GM21367 (cell line): ENCODE measurements at regions not wholly inside any gene's neighbourhood (a gene's known extent, or its start where the extent isn't known, plus 50 kb on each side); places are given as distances from the start of the nearest gene placed in this dataset.
A peak's percentile ranks its signal among the peaks of the same experiment; 100 is the strongest.
"Not testable (repeated sequence)": the region's sequence is repeated elsewhere in the genome, so short reads cannot be mapped to it uniquely, and the experiment has no call there.

ENCODE experiments used
- ATAC-seq: cut with Tn5 transposase; IDR thresholded peaks from one replicate; pipeline ENCODE4 v1.9.1; 2021; ENCODE audit not compliant: unreplicated experiment

GRCh38 chr10:48102410-48103146, 103.0 kb upstream of the FAM25C start:
- ATAC-seq, result not testable (repeated sequence)

GRCh38 chr10:48098854-48099253, 99.3 kb upstream of the FAM25C start:
- ATAC-seq, result not testable (repeated sequence)

GRCh38 chr10:48090706-48091105, 91.1 kb upstream of the FAM25C start:
- ATAC-seq, result not testable (repeated sequence)

- not testable (repeated sequence) for ATAC-seq
These were observed 88.5 kb upstream of the FAM25C start for GRCh38 chr10:48088087-48088486.

GRCh38 chr10:48084446-48084845, 84.9 kb upstream of the FAM25C start:
- ATAC-seq, result not testable (repeated sequence)

GRCh38 chr10:48071228-48071627, 71.6 kb upstream of the FAM25C start:
- ATAC-seq, result not testable (repeated sequence)

- peak; percentile 94 for ATAC-seq
These were observed 64.5 kb upstream of the FAM25C start for GRCh38 chr10:48063944-48064625.

GRCh38 chr10:48055395-48055794, 55.8 kb upstream of the FAM25C start:
- ATAC-seq, result not testable (repeated sequence)
